HepG2 (cell line): ENCODE measurements at regions not wholly inside any gene's neighbourhood (a gene's known extent, or its start where the extent isn't known, plus 50 kb on each side); places are given as distances from the start of the nearest gene placed in this dataset.

ENCODE experiments used
- CEBPB ChIP-seq: IDR thresholded peaks from 2 replicates; pipeline ENCODE4 v1.6.1; 2011; ENCODE audit warnings: low read depth, low read length, improper control_type of control experiment, borderline replicate concordance
- CREM ChIP-seq, 2 experiments: sonication (generic) in 1 of 2; formaldehyde crosslinking in 1 of 2; IDR thresholded peaks; 2 replicates each; pipeline versions ENCODE4 v1.4.0 to v1.6.1; 2016 to 2020; ENCODE audit warnings: antibody characterized with exemption in 1 of 2, mild to moderate bottlenecking in 1 of 2, missing genetic modification reagents in 1 of 2
- GABPB1 ChIP-seq: IDR thresholded peaks from 2 replicates; pipeline ENCODE4 v1.6.1; 2016; ENCODE audit warnings: mild to moderate bottlenecking, missing genetic modification reagents, moderate library complexity, missing compliant biosample characterization
- HDAC1 ChIP-seq: sonication (generic); formaldehyde crosslinking; IDR thresholded peaks from 2 replicates; pipeline ENCODE4 v1.5.1; 2020; ENCODE audit warnings: mild to moderate bottlenecking, missing genetic modification reagents
- HOXA9 ChIP-seq: sonication (generic); formaldehyde crosslinking; IDR thresholded peaks from 2 replicates; pipeline ENCODE4 v1.8.1; 2022; ENCODE audit warnings: missing genetic modification reagents, mild to moderate bottlenecking, moderate library complexity, borderline replicate concordance
- KAT8 ChIP-seq: IDR thresholded peaks from 2 replicates; pipeline ENCODE4 v1.6.1; 2016; ENCODE audit warnings: missing genetic modification reagents, missing compliant biosample characterization
- KLF6 ChIP-seq: IDR thresholded peaks from 2 replicates; pipeline ENCODE4 v1.8.0; 2016; ENCODE audit warnings: missing biosample characterization, missing genetic modification reagents
- KMT2A ChIP-seq: sonication (generic); formaldehyde crosslinking; IDR thresholded peaks from 2 replicates; pipeline ENCODE4 v1.4.0; 2020; ENCODE audit warnings: missing genetic modification reagents
- NFATC3 ChIP-seq: sonication (generic); formaldehyde crosslinking; IDR thresholded peaks from 2 replicates; pipeline ENCODE4 v1.5.1; 2020; ENCODE audit warnings: mild to moderate bottlenecking, missing genetic modification reagents
- PAWR ChIP-seq: sonication (generic); formaldehyde crosslinking; IDR thresholded peaks from 2 replicates; pipeline ENCODE4 v1.4.0; 2020; ENCODE audit warnings: missing genetic modification reagents, mild to moderate bottlenecking, borderline replicate concordance
- TP53 ChIP-seq: sonication (generic); formaldehyde crosslinking; conservative IDR thresholded peaks from 2 replicates; pipeline ENCODE4 v1.4.0; 2020; ENCODE audit warnings: missing genetic modification reagents
- U2AF1 ChIP-seq: fragments of 200-400 bp; formaldehyde crosslinking; optimal IDR thresholded peaks from 2 replicates; pipeline ENCODE3; 2017; ENCODE audit warnings: mild to moderate bottlenecking, low read depth, low read length
- ZBTB8A ChIP-seq: sonication (generic); formaldehyde crosslinking; IDR thresholded peaks from 2 replicates; pipeline ENCODE4 v1.4.0; 2020; ENCODE audit warnings: mild to moderate bottlenecking, low read depth, missing genetic modification reagents, borderline replicate concordance
- ZNF230 ChIP-seq: sonication (generic); formaldehyde crosslinking; IDR thresholded peaks from 2 replicates; pipeline ENCODE4 v1.4.0; 2020; ENCODE audit warnings: mild to moderate bottlenecking, missing genetic modification reagents
- ZNF317 ChIP-seq: sonication (generic); formaldehyde crosslinking; IDR thresholded peaks from 2 replicates; pipeline ENCODE4 v1.5.0; 2020; ENCODE audit warnings: mild to moderate bottlenecking, missing genetic modification reagents
- ZNF670 ChIP-seq: sonication (generic); formaldehyde crosslinking; IDR thresholded peaks from 2 replicates; pipeline ENCODE4 v1.8.0; 2022; ENCODE audit warnings: mild to moderate bottlenecking, missing genetic modification reagents, borderline replicate concordance
- ZNF746 ChIP-seq: sonication (generic); formaldehyde crosslinking; IDR thresholded peaks from 2 replicates; pipeline ENCODE4 v1.8.0; 2022; ENCODE audit warnings: mild to moderate bottlenecking, missing genetic modification reagents
- TF ChIP-seq, protein P1 (sequence below): IDR thresholded peaks from 2 replicates; pipeline ENCODE4 v1.6.1; 2016; ENCODE audit warnings: missing biosample characterization, missing genetic modification reagents, low read depth
- TF ChIP-seq, protein P2 (sequence below): sonication (generic); formaldehyde crosslinking; IDR thresholded peaks from 2 replicates; pipeline ENCODE4 v1.4.0; 2020; ENCODE audit warnings: mild to moderate bottlenecking, missing genetic modification reagents
- TF ChIP-seq, protein P3 (sequence below): sonication (generic); formaldehyde crosslinking; IDR thresholded peaks from 2 replicates; pipeline ENCODE4 v1.9.0; 2022; ENCODE audit warnings: missing genetic modification reagents, mild to moderate bottlenecking, borderline replicate concordance
- TF ChIP-seq, protein P4 (sequence below), 2 experiments: fragments of 450-650 bp in 1 of 2; sonication (generic) in 1 of 2; formaldehyde crosslinking; IDR thresholded peaks; 2 replicates each; pipeline versions ENCODE4 v1.5.0 to v1.8.0; 2020 to 2022; ENCODE audit warnings: mild to moderate bottlenecking in 1 of 2, missing genetic modification reagents in 1 of 2

DNA sequence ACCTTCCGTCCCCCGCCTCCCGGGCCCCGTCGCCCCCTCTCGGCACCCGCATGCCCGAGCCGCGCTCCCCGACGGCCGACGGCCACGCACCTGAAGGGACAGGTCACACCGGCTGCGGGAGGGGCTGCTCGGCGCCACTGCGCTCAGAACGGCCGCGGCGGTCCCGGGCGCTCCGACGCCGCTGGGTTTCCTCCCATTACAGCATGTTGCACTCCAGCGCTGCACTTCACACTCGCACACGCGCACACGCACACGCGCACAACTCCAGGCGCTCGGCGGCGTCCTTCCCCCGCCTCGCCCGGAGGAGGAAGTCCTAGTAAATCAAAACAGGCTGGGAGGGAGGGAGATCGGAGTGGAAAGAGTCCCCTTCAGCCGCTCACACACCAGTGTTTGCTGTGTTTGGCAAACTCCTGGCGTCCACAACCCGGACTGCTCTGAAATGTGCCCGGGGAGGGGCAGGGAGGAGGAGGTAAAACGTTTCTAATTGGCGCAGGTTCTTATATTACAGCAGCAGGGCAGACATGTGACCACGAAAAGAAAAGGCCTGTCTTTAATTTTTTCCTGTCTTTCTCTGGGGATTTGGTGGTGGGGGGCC lies 76.7 kb upstream of the VGLL4 start (continued):
- TF ChIP-seq ZBTB8A (no peak), CREM (IDR thresholded peaks at IDR 0.05) (no peak), CREM (CRISPR knock-in tag; IDR thresholded peaks at IDR 0.05) (no peak), KLF6 (0 out of 2 replicates have a peak, but pooled peaks have one; percentile 38), HDAC1 (peak; percentile 37; the same call in 1 of the 2 replicates), NFATC3 (CRISPR knock-in tag) (0 out of 2 replicates have a peak, but pooled peaks have one; percentile 28), GABPB1 (CRISPR knock-in tag) (peak; percentile 65), CEBPB (no peak), ZNF230 (no peak), KAT8 (0 out of 2 replicates have a peak, but pooled peaks have one; percentile 16), ZNF670 (CRISPR knock-in tag) (no peak), HOXA9 (CRISPR knock-in tag) (0 out of 2 replicates have a peak, but pooled peaks have one; percentile 30), TP53 (CRISPR knock-in tag) (no peak), ZNF746 (no peak), PAWR (no peak), ZNF317 (no peak), U2AF1 (no peak), KMT2A (CRISPR knock-in tag) (peak; percentile 27; the same call in 1 of the 2 replicates)
- TF ChIP-seq, protein P1, sequence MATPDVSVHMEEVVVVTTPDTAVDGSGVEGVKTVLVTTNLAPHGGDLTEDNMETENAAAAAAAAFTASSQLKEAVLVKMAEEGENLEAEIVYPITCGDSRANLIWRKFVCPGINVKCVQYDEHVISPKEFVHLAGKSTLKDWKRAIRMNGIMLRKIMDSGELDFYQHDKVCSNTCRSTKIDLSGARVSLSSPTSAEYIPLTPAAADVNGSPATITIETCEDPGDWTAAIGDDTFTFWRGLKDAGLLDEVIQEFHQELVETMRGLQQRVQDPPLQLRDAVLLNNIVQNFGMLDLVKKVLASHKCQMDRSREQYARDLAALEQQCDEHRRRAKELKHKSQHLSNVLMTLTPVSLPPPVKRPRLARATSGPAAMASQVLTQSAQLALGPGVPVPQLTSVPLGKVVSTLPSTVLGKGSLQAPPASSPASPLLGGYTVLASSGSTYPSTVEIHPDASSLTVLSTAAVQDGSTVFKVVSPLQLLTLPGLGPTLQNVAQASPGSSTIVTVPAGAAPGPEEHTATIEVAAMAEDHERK (CRISPR knock-in tag), result no peak
- TF ChIP-seq, protein P2, sequence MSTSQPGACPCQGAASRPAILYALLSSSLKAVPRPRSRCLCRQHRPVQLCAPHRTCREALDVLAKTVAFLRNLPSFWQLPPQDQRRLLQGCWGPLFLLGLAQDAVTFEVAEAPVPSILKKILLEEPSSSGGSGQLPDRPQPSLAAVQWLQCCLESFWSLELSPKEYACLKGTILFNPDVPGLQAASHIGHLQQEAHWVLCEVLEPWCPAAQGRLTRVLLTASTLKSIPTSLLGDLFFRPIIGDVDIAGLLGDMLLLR, result peak; percentile 75; the same call in 1 of the 2 replicates
- TF ChIP-seq, protein P3, sequence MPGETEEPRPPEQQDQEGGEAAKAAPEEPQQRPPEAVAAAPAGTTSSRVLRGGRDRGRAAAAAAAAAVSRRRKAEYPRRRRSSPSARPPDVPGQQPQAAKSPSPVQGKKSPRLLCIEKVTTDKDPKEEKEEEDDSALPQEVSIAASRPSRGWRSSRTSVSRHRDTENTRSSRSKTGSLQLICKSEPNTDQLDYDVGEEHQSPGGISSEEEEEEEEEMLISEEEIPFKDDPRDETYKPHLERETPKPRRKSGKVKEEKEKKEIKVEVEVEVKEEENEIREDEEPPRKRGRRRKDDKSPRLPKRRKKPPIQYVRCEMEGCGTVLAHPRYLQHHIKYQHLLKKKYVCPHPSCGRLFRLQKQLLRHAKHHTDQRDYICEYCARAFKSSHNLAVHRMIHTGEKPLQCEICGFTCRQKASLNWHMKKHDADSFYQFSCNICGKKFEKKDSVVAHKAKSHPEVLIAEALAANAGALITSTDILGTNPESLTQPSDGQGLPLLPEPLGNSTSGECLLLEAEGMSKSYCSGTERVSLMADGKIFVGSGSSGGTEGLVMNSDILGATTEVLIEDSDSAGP, result no peak
- TF ChIP-seq, protein P4, sequence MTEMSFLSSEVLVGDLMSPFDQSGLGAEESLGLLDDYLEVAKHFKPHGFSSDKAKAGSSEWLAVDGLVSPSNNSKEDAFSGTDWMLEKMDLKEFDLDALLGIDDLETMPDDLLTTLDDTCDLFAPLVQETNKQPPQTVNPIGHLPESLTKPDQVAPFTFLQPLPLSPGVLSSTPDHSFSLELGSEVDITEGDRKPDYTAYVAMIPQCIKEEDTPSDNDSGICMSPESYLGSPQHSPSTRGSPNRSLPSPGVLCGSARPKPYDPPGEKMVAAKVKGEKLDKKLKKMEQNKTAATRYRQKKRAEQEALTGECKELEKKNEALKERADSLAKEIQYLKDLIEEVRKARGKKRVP (CRISPR knock-in tag; IDR thresholded peaks at IDR 0.05), result peak in 1 of 2 experiments; percentile 78; a peak in 2 of 4 replicates
